ENCODE measurements at regions not wholly inside any gene's neighbourhood (a gene's known extent, or its start where the extent isn't known, plus 50 kb on each side); places are given as distances from the start of the nearest gene placed in this dataset.

GRCh38 chr5:12901696-12902095 is 997.5 kb upstream of the CTNND2 start:
- Histone ChIP-seq H3K27me3 (ENCODE audit: insufficient read depth, poor library complexity, severe bottlenecking) (no peaks in the 10 kb centered on the region), H3K27ac (replicated peaks) (no peak overlapping the region), H3K4me3 (replicated peaks; ENCODE audit: insufficient read depth, low read length) (no peak overlapping the region)
- no peak for DNase-seq (ENCODE audit: low read depth in 1 of 2, low spot score in 1 of 2)
- TF ChIP-seq CTCF (IDR thresholded peaks at IDR 0.05; ENCODE audit: insufficient read depth, low read length) (no peak), SPI1 (IDR thresholded peaks at IDR 0.05; ENCODE audit: borderline replicate concordance, low read depth) (no peak), POLR2AphosphoS5 (IDR thresholded peaks at IDR 0.05; ENCODE audit: low read depth) (no peak), GABPA (IDR thresholded peaks at IDR 0.05; ENCODE audit: low read depth) (no peak), REST (IDR thresholded peaks at IDR 0.05; ENCODE audit: insufficient replicate concordance, low read depth) (no peak)

GRCh38 chr5:12896086-12896485 is 991.8 kb upstream of the CTNND2 start:
- no peak for DNase-seq (ENCODE audit: low read depth in 1 of 2, low spot score in 1 of 2)
- Histone ChIP-seq H3K27ac (replicated peaks) (no peak overlapping the region), H3K4me3 (replicated peaks; ENCODE audit: insufficient read depth, low read length) (no peak overlapping the region), H3K27me3 (ENCODE audit: insufficient read depth, poor library complexity, severe bottlenecking) (no peaks in the 10 kb centered on the region)
- no peak for TF ChIP-seq POLR2AphosphoS5 (IDR thresholded peaks at IDR 0.05; ENCODE audit: low read depth)
- TF ChIP-seq SPI1 (IDR thresholded peaks at IDR 0.05; ENCODE audit: borderline replicate concordance, low read depth) = no peak
- TF ChIP-seq GABPA (IDR thresholded peaks at IDR 0.05; ENCODE audit: low read depth) = no peak
- TF ChIP-seq REST (IDR thresholded peaks at IDR 0.05; ENCODE audit: insufficient replicate concordance, low read depth) = no peak
- TF ChIP-seq CTCF (IDR thresholded peaks at IDR 0.05; ENCODE audit: insufficient read depth, low read length) = no peak

GRCh38 chr5:12885018-12885417 is 980.8 kb upstream of the CTNND2 start:
- no peaks in the 10 kb centered on the region for H3K27me3 ChIP-seq (ENCODE audit: insufficient read depth, poor library complexity, severe bottlenecking)
- DNase-seq (ENCODE audit: low read depth in 1 of 2, low spot score in 1 of 2) = no peak
- H3K4me3 ChIP-seq (replicated peaks; ENCODE audit: insufficient read depth, low read length) = no peak overlapping the region
- H3K27ac ChIP-seq (replicated peaks) = no peak overlapping the region
- TF ChIP-seq GABPA (IDR thresholded peaks at IDR 0.05; ENCODE audit: low read depth) (no peak), CTCF (IDR thresholded peaks at IDR 0.05; ENCODE audit: insufficient read depth, low read length) (no peak)

GRCh38 chr5:12883395-12883794 is 979.1 kb upstream of the CTNND2 start:
- Histone ChIP-seq H3K4me3 (replicated peaks; ENCODE audit: insufficient read depth, low read length) (no peak overlapping the region), H3K27me3 (ENCODE audit: insufficient read depth, poor library complexity, severe bottlenecking) (no peaks in the 10 kb centered on the region), H3K27ac (replicated peaks) (no peak overlapping the region)
- TF ChIP-seq POLR2AphosphoS5 (IDR thresholded peaks at IDR 0.05; ENCODE audit: low read depth) (no peak), GABPA (IDR thresholded peaks at IDR 0.05; ENCODE audit: low read depth) (no peak), CTCF (IDR thresholded peaks at IDR 0.05; ENCODE audit: insufficient read depth, low read length) (no peak), SPI1 (IDR thresholded peaks at IDR 0.05; ENCODE audit: borderline replicate concordance, low read depth) (no peak), REST (IDR thresholded peaks at IDR 0.05; ENCODE audit: insufficient replicate concordance, low read depth) (no peak)
- no peak for DNase-seq (ENCODE audit: low read depth in 1 of 2, low spot score in 1 of 2)
